ENCODE measurements at regions not wholly inside any gene's neighbourhood (a gene's known extent, or its start where the extent isn't known, plus 50 kb on each side); places are given as distances from the start of the nearest gene placed in this dataset.

- DNase-seq = no peak
- H3K4me3 Mint-ChIP-seq (ENCODE audit: unreplicated experiment) = no peak overlapping the region
These were observed 63.3 kb downstream of the CSF2 start for GRCh38 chr5:132136906-132137305.

GRCh38 chr5:132138260-132138659, 64.7 kb downstream of the CSF2 start:
- no peak for TF ChIP-seq CTCF (IDR thresholded peaks at IDR 0.05; ENCODE audit: insufficient read depth in 1 of 2, low read depth in 1 of 2, low read length in 1 of 2, severe bottlenecking in 1 of 2, unreplicated experiment in 1 of 2)
- H3K36me3 ChIP-seq (ENCODE audit: control insufficient read depth, insufficient read depth, low read length) = no peaks in the 10 kb centered on the region
- Mint-ChIP-seq H3K27me3 (ENCODE audit: insufficient read depth, unreplicated experiment) (peaks cover 16% of the 10 kb centered on the region), H3K9me3 (ENCODE audit: unreplicated experiment) (peaks cover 27% of the 10 kb centered on the region), H3K27ac (ENCODE audit: unreplicated experiment) (no peak overlapping the region), H3K36me3 (ENCODE audit: insufficient read depth, unreplicated experiment) (no peaks in the 10 kb centered on the region), H3K4me3 (ENCODE audit: unreplicated experiment) (no peak overlapping the region), H3K4me1 (ENCODE audit: low read depth, unreplicated experiment) (no peaks in the 10 kb centered on the region)
- CTCF ChIA-PET = no interaction called here
- peaks cover 4% of the 10 kb centered on the region; the same call in 1 of the 2 replicates for H3K9me3 ChIP-seq
- no peaks in the 10 kb centered on the region for H3K4me1 ChIP-seq
- BruUV-seq (replicated peaks) = no TSS peak
- no peak for DNase-seq
- POLR2A ChIA-PET = no interaction called here
- no peaks in the 10 kb centered on the region for H3K27me3 ChIP-seq (replicated peaks; ENCODE audit: control insufficient read depth, insufficient read depth, low read length)
- intact Hi-C loops (cut with micrococcal nuclease; ENCODE audit: unreplicated experiment) = no loop called here
- H3K4me3 ChIP-seq (ENCODE audit: low read depth, low read length) = no peak overlapping the region

More at GRCh38 chr5:132136906-132137305, 63.3 kb downstream of the CSF2 start:
- no peaks in the 10 kb centered on the region for H3K4me1 Mint-ChIP-seq (ENCODE audit: low read depth, unreplicated experiment)
- no peak overlapping the region for H3K4me3 ChIP-seq (ENCODE audit: low read depth, low read length)
- H3K36me3 ChIP-seq (ENCODE audit: control insufficient read depth, insufficient read depth, low read length) = no peaks in the 10 kb centered on the region
- no peak overlapping the region for H3K27ac Mint-ChIP-seq (ENCODE audit: unreplicated experiment)
- no peaks in the 10 kb centered on the region for H3K36me3 Mint-ChIP-seq (ENCODE audit: insufficient read depth, unreplicated experiment)
- no peaks in the 10 kb centered on the region for H3K4me1 ChIP-seq
- peaks cover 19% of the 10 kb centered on the region for H3K27me3 Mint-ChIP-seq (ENCODE audit: insufficient read depth, unreplicated experiment)
- no peak for TF ChIP-seq CTCF (IDR thresholded peaks at IDR 0.05; ENCODE audit: insufficient read depth in 1 of 2, low read depth in 1 of 2, low read length in 1 of 2, severe bottlenecking in 1 of 2, unreplicated experiment in 1 of 2)
- no peaks in the 10 kb centered on the region; the same call in 1 of the 2 replicates for H3K27me3 ChIP-seq (replicated peaks; ENCODE audit: control insufficient read depth, insufficient read depth, low read length)
- H3K9me3 Mint-ChIP-seq (ENCODE audit: unreplicated experiment) = peaks cover 14% of the 10 kb centered on the region
- no TSS peak for BruUV-seq (replicated peaks)
- CTCF ChIA-PET = no interaction called here
- intact Hi-C loops (cut with micrococcal nuclease; ENCODE audit: unreplicated experiment) = no loop called here
- POLR2A ChIA-PET = no interaction called here
- no peaks in the 10 kb centered on the region; the same call in 1 of the 2 replicates for H3K9me3 ChIP-seq
